ENCODE measurements at regions not wholly inside any gene's neighbourhood (a gene's known extent, or its start where the extent isn't known, plus 50 kb on each side); places are given as distances from the start of the nearest gene placed in this dataset.

DNA sequence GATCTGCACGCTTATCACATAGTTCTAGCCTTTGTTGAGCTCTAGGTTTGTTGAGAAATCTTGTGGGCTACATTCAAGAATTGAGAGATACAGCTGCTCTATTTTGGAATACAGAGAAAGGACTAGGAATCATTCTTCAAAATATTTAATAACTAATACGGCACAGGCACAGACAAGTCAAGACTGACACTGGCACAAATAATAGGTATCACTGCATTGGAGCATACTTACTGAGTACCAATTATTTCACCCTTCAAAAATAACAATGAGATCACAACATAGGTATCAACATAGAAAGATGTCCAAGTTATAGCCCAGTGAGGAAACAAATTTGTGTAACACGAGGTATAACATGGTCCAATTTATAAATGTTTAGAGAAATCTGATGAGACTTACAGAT, 133.7 kb upstream of the TSC22D2 start:
- no peak for TF ChIP-seq POLR2AphosphoS5 (IDR thresholded peaks at IDR 0.05; ENCODE audit: low read depth, low read length)
- TF ChIP-seq TAF1 (IDR thresholded peaks at IDR 0.05; ENCODE audit: borderline replicate concordance, low read depth, low read length) = no peak

All from GM12892 (cell line).